Vagina (tissue), 2 donors: ENCODE measurements at regions not wholly inside any gene's neighbourhood (a gene's known extent, or its start where the extent isn't known, plus 50 kb on each side); places are given as distances from the start of the nearest gene placed in this dataset.

Source experiments
- DNase-seq, 2 donors: peaks; one replicate each; pipeline ENCODE4 v3.0.0-alpha.2; 2017; ENCODE audit errors: extremely low spot score in 2 of 2
- H3K27ac ChIP-seq: fragments of 200-600 bp; sonication (generic); one replicate; pipeline ENCODE4 v1.5.1; 2019
- H3K27me3 ChIP-seq: fragments of 200-600 bp; sonication (generic); one replicate; pipeline ENCODE4 v1.5.1; 2019
- H3K36me3 ChIP-seq, 2 donors: fragments of 200-600 bp; sonication (generic); one replicate each; pipeline ENCODE4 v1.5.1; 2017 to 2019
- H3K4me1 ChIP-seq: fragments of 200-600 bp; sonication (generic); one replicate; pipeline ENCODE4 v1.5.1; 2019
- H3K4me3 ChIP-seq, 2 donors: fragments of 200-600 bp; sonication (generic); 1 replicate in 1 of 2; 2 replicates in 1 of 2; pipeline ENCODE4 v1.5.1; 2016 to 2019
- H3K9me3 ChIP-seq: fragments of 200-600 bp; sonication (generic); one replicate; pipeline ENCODE4 v1.5.1; 2019
- POLR2A ChIP-seq, 2 donors: fragments of 450-650 bp; IDR thresholded peaks; one replicate each; pipeline ENCODE4 v1.6.1; 2017; ENCODE audit warnings: antibody characterized with exemption in 2 of 2, mild to moderate bottlenecking in 2 of 2, moderate library complexity in 2 of 2
- POLR2AphosphoS5 ChIP-seq, 2 donors: sonication (generic); formaldehyde crosslinking; IDR thresholded peaks; one replicate each; pipeline ENCODE4 v1.9.0; 2017; ENCODE audit warnings: antibody characterized with exemption in 2 of 2, mild to moderate bottlenecking in 2 of 2, low read depth in 1 of 2; ENCODE audit not compliant: insufficient read depth in 1 of 2
- intact Hi-C: fragments of 100-400 bp; cut with DNase I; formaldehyde crosslinking; loops from one replicate; pipeline ENCODE4 v1.15.1; 2023
- TF ChIP-seq, protein P1 (sequence below), 3 experiments: fragments of 450-650 bp in 2 of 3; fragments of 200-600 bp in 1 of 3; sonication (generic) in 1 of 3; IDR thresholded peaks; one replicate each; pipeline ENCODE4 v1.5.1; 2017 to 2019; ENCODE audit warnings: antibody characterized with exemption in 3 of 3, mild to moderate bottlenecking in 2 of 3, moderate library complexity in 2 of 3

DNA sequence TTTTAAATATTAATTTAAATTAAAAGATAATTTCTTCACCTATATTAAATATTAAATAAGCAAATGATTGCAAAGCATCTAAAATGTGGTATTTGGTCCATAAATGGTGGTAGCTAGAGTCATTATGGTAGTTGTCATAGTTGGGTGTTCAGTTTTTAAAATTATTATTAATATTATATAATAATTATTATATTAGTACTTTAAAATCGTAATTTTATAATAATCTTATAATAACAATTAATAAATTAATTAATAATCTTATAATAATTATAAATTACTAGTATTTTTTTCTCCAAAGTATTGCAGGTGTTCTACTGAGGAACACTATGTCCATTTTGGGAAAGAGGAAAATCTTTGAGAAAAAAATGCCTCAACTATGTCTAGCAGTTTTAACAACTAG is 835.5 kb upstream of the GCFC2 start:
- no peak for DNase-seq
- Histone ChIP-seq H3K36me3 (no peaks in the 10 kb centered on the region), H3K27ac (no peak overlapping the region), H3K9me3 (no peaks in the 10 kb centered on the region), H3K27me3 (no peaks in the 10 kb centered on the region), H3K4me1 (no peaks in the 10 kb centered on the region), H3K4me3 (no peak overlapping the region)
- no peak for TF ChIP-seq POLR2AphosphoS5 (IDR thresholded peaks at IDR 0.05; ENCODE audit: insufficient read depth in 1 of 2, low read depth in 1 of 2)
- TF ChIP-seq, protein P1, sequence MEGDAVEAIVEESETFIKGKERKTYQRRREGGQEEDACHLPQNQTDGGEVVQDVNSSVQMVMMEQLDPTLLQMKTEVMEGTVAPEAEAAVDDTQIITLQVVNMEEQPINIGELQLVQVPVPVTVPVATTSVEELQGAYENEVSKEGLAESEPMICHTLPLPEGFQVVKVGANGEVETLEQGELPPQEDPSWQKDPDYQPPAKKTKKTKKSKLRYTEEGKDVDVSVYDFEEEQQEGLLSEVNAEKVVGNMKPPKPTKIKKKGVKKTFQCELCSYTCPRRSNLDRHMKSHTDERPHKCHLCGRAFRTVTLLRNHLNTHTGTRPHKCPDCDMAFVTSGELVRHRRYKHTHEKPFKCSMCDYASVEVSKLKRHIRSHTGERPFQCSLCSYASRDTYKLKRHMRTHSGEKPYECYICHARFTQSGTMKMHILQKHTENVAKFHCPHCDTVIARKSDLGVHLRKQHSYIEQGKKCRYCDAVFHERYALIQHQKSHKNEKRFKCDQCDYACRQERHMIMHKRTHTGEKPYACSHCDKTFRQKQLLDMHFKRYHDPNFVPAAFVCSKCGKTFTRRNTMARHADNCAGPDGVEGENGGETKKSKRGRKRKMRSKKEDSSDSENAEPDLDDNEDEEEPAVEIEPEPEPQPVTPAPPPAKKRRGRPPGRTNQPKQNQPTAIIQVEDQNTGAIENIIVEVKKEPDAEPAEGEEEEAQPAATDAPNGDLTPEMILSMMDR (IDR thresholded peaks at IDR 0.05) = no peak
- no peak for TF ChIP-seq POLR2A (IDR thresholded peaks at IDR 0.05)
- intact Hi-C loops = no loop called here

DNA sequence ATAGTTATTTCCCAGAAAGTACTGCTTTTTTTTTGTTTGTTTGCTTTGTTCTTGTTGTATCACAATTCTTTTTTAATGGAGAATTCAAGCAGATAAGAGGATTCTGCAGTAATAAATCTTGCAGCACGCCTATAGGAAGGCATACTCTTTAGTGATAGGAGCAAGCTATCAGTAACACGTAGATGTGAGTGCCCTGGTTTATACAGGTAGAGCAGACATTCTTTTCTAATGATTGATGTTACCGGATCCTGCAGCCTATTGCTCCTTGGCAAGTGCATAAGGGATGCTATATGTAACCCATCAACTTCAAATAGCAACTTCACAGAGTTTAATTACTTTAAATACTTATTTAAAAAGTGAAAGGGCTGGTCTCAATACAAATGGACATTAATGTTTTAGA is 834.2 kb upstream of the GCFC2 start:
- Histone ChIP-seq H3K4me1 (no peaks in the 10 kb centered on the region), H3K27ac (no peak overlapping the region), H3K4me3 (no peak overlapping the region), H3K9me3 (no peaks in the 10 kb centered on the region), H3K36me3 (no peaks in the 10 kb centered on the region), H3K27me3 (no peaks in the 10 kb centered on the region)
- TF ChIP-seq, protein P1 (IDR thresholded peaks at IDR 0.05) = no peak
- TF ChIP-seq POLR2A (IDR thresholded peaks at IDR 0.05) = no peak
- TF ChIP-seq POLR2AphosphoS5 (IDR thresholded peaks at IDR 0.05; ENCODE audit: insufficient read depth in 1 of 2, low read depth in 1 of 2) = no peak
- intact Hi-C loops = no loop called here
- DNase-seq = no peak

DNA sequence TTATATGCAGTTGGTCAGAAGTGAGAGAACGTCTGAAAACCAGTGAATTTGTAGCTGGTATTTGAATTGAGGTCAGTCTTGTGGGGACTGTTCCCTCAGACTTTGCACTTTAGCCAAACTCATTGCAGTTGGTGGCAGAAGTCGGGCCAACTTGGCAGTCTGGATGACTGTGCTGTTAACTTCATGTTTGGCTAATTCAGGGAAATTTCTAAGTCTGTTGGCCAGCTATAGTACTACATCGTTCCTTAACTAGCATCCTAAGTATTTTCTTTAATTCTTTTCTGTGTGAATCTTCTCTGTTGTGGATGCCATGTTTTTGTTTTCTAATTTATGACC is 806.8 kb upstream of the GCFC2 start:
- H3K9me3 ChIP-seq = no peaks in the 10 kb centered on the region
- intact Hi-C loops = no loop called here
- no peak overlapping the region for H3K4me3 ChIP-seq

DNA sequence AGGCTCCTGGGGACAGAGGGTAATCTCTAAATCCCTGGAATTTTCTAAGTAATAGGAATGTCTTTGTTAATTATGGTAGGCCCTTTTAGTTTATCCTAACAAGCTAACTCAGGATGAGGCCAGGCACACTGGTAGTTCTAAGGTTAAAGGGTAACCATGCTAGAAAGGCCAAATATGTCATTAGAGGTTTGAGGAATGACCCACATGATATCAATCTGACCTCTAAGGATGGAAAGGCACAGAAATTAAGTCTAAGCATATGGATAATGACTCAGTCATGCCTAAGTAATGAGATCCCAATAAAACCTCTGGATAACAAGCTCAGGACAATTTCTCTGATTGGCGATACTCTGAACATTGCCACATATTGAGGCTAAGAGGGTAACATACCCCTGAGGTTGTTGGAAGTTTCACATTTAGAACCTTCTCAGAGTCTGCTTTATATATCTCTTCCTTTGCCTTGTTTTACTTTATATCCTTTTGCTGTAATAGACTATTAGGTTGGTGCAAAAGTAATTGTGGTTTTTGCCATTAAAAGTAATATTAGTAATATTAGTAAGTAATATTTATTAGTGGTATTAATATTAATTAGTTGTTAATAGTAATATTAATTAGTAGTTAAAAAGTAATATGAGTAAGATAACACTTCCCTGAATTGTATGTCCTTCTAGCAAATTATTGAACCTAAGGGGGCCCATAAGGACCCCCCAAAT is 806.3 kb upstream of the GCFC2 start:
- intact Hi-C loops = no loop called here
- Histone ChIP-seq H3K36me3 (no peaks in the 10 kb centered on the region), H3K4me1 (no peaks in the 10 kb centered on the region), H3K27ac (no peak overlapping the region), H3K4me3 (no peak overlapping the region), H3K27me3 (no peaks in the 10 kb centered on the region), H3K9me3 (no peaks in the 10 kb centered on the region)
- TF ChIP-seq, protein P1 (IDR thresholded peaks at IDR 0.05) = no peak
- no peak for TF ChIP-seq POLR2AphosphoS5 (IDR thresholded peaks at IDR 0.05; ENCODE audit: insufficient read depth in 1 of 2, low read depth in 1 of 2)
- TF ChIP-seq POLR2A (IDR thresholded peaks at IDR 0.05) = no peak
- DNase-seq = no peak

More for the DNA sequence above, 806.8 kb upstream of the GCFC2 start:
- no peak for TF ChIP-seq POLR2A (IDR thresholded peaks at IDR 0.05)
- TF ChIP-seq, protein P1 (IDR thresholded peaks at IDR 0.05) = no peak
- no peak for TF ChIP-seq POLR2AphosphoS5 (IDR thresholded peaks at IDR 0.05; ENCODE audit: insufficient read depth in 1 of 2, low read depth in 1 of 2)
- H3K36me3 ChIP-seq = no peaks in the 10 kb centered on the region
- no peak overlapping the region for H3K27ac ChIP-seq
- no peaks in the 10 kb centered on the region for H3K4me1 ChIP-seq
- no peaks in the 10 kb centered on the region for H3K27me3 ChIP-seq
- no peak for DNase-seq

DNA sequence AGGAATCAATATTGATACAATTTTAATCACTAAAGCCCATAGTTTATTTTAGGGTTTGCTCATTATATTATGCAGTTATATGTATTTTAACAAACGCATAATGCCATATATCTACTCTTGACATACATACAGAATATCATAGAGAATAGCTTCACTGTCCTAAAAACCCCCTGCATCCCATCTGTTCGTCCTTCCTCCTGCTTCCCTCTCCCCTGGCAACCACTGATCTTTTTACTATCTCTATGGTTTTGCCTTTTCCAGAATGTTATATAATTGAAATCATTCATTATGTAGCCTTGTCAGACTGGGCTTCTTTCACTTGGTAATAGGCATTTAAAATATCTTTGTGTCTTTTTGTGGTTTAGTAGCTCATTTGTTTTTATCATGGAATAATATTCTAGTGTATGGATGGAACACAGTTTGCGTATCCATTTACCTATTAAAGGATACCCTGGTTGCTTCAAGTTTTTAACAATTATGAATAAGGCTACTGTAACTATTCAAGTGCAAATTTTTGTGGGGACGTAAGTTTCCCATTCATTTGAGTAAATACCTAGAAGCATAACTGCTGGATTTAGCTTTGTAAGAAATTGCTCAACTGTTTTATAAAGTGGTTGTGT is 801.6 kb upstream of the GCFC2 start:
- Histone ChIP-seq H3K27ac (no peak overlapping the region), H3K27me3 (no peaks in the 10 kb centered on the region), H3K4me3 (no peak overlapping the region), H3K36me3 (no peaks in the 10 kb centered on the region), H3K4me1 (no peaks in the 10 kb centered on the region), H3K9me3 (no peaks in the 10 kb centered on the region)
- intact Hi-C loops = no loop called here
- TF ChIP-seq POLR2A (IDR thresholded peaks at IDR 0.05) = no peak
- TF ChIP-seq, protein P1 (IDR thresholded peaks at IDR 0.05) = no peak
- TF ChIP-seq POLR2AphosphoS5 (IDR thresholded peaks at IDR 0.05; ENCODE audit: insufficient read depth in 1 of 2, low read depth in 1 of 2) = no peak
- no peak for DNase-seq
